ENCODE measurements at regions not wholly inside any gene's neighbourhood (a gene's known extent, or its start where the extent isn't known, plus 50 kb on each side); places are given as distances from the start of the nearest gene placed in this dataset.

GRCh38 chr4:133493241-133493640 is 344.1 kb downstream of the PCDH10 start:
- no peak overlapping the region for H3K4me3 Mint-ChIP-seq
- no peaks in the 10 kb centered on the region for H3K4me1 Mint-ChIP-seq
- no peaks in the 10 kb centered on the region for H3K9me3 Mint-ChIP-seq
- no peak for DNase-seq
- H3K27me3 Mint-ChIP-seq, result no peaks in the 10 kb centered on the region
- no peaks in the 10 kb centered on the region for H3K36me3 Mint-ChIP-seq (ENCODE audit: low read depth)
- no peak overlapping the region for H3K27ac Mint-ChIP-seq
- POLR2A ChIA-PET, result no interaction called here
- CTCF ChIA-PET, result no interaction called here

- no peaks in the 10 kb centered on the region for H3K36me3 Mint-ChIP-seq (ENCODE audit: low read depth)
Observed at GRCh38 chr4:133484287-133484686, 335.2 kb downstream of the PCDH10 start.

GRCh38 chr4:133483600-133484246 is 334.6 kb downstream of the PCDH10 start:
- Mint-ChIP-seq H3K27me3 (no peaks in the 10 kb centered on the region), H3K9me3 (peaks cover 2% of the 10 kb centered on the region), H3K36me3 (ENCODE audit: low read depth) (no peaks in the 10 kb centered on the region), H3K27ac (no peak overlapping the region), H3K4me1 (no peaks in the 10 kb centered on the region), H3K4me3 (no peak overlapping the region)
- ChIA-PET POLR2A (no interaction called here), CTCF (no interaction called here)
- no peak for DNase-seq

More at GRCh38 chr4:133484287-133484686, 335.2 kb downstream of the PCDH10 start:
- H3K4me1 Mint-ChIP-seq, result no peaks in the 10 kb centered on the region
- no peak overlapping the region for H3K27ac Mint-ChIP-seq
- ChIA-PET CTCF (no interaction called here), POLR2A (no interaction called here)
- H3K4me3 Mint-ChIP-seq, result no peak overlapping the region
- no peaks in the 10 kb centered on the region for H3K27me3 Mint-ChIP-seq
- no peak for DNase-seq
- peaks cover 2% of the 10 kb centered on the region for H3K9me3 Mint-ChIP-seq

- ChIA-PET POLR2A (no interaction called here), CTCF (no interaction called here)
- H3K27ac Mint-ChIP-seq, result no peak overlapping the region
- H3K36me3 Mint-ChIP-seq (ENCODE audit: low read depth), result no peaks in the 10 kb centered on the region
- no peak overlapping the region for H3K4me3 Mint-ChIP-seq
- no peaks in the 10 kb centered on the region for H3K4me1 Mint-ChIP-seq
- no peaks in the 10 kb centered on the region for H3K9me3 Mint-ChIP-seq
- no peak for DNase-seq
- H3K27me3 Mint-ChIP-seq, result no peaks in the 10 kb centered on the region
Observed at GRCh38 chr4:133476063-133476462, 327.0 kb downstream of the PCDH10 start.

GRCh38 chr4:133474501-133474900 is 325.4 kb downstream of the PCDH10 start:
- ChIA-PET CTCF (no interaction called here), POLR2A (no interaction called here)
- H3K36me3 Mint-ChIP-seq (ENCODE audit: low read depth), result no peaks in the 10 kb centered on the region
- H3K4me3 Mint-ChIP-seq, result no peak overlapping the region
- DNase-seq, result no peak
- H3K9me3 Mint-ChIP-seq, result no peaks in the 10 kb centered on the region
- no peaks in the 10 kb centered on the region for H3K27me3 Mint-ChIP-seq
- no peaks in the 10 kb centered on the region for H3K4me1 Mint-ChIP-seq
- H3K27ac Mint-ChIP-seq, result no peak overlapping the region

GRCh38 chr4:133472244-133472643 is 323.1 kb downstream of the PCDH10 start:
- no peaks in the 10 kb centered on the region for H3K9me3 Mint-ChIP-seq
- CTCF ChIA-PET, result no interaction called here
- POLR2A ChIA-PET, result no interaction called here
- no peak overlapping the region for H3K4me3 Mint-ChIP-seq
- no peaks in the 10 kb centered on the region for H3K4me1 Mint-ChIP-seq
- DNase-seq, result no peak
- no peaks in the 10 kb centered on the region for H3K36me3 Mint-ChIP-seq (ENCODE audit: low read depth)
- H3K27ac Mint-ChIP-seq, result no peak overlapping the region
- no peaks in the 10 kb centered on the region for H3K27me3 Mint-ChIP-seq

GRCh38 chr4:133467290-133467947 is 318.3 kb downstream of the PCDH10 start:
- H3K27me3 Mint-ChIP-seq, result no peaks in the 10 kb centered on the region
- no peak for DNase-seq
- CTCF ChIA-PET, result no interaction called here
- no peak overlapping the region for H3K27ac Mint-ChIP-seq
- POLR2A ChIA-PET, result no interaction called here
- no peaks in the 10 kb centered on the region for H3K9me3 Mint-ChIP-seq
- no peak overlapping the region for H3K4me3 Mint-ChIP-seq
- no peaks in the 10 kb centered on the region for H3K36me3 Mint-ChIP-seq (ENCODE audit: low read depth)
- no peaks in the 10 kb centered on the region for H3K4me1 Mint-ChIP-seq

GRCh38 chr4:133465022-133465421 is 315.9 kb downstream of the PCDH10 start:
- Mint-ChIP-seq H3K4me3 (no peak overlapping the region), H3K9me3 (no peaks in the 10 kb centered on the region), H3K4me1 (no peaks in the 10 kb centered on the region), H3K27ac (no peak overlapping the region), H3K36me3 (ENCODE audit: low read depth) (no peaks in the 10 kb centered on the region), H3K27me3 (no peaks in the 10 kb centered on the region)
- POLR2A ChIA-PET, result no interaction called here
- CTCF ChIA-PET, result no interaction called here
- no peak for DNase-seq

GRCh38 chr4:133464311-133464710 is 315.2 kb downstream of the PCDH10 start:
- H3K27me3 Mint-ChIP-seq, result no peaks in the 10 kb centered on the region
- no peak overlapping the region for H3K4me3 Mint-ChIP-seq
- ChIA-PET CTCF (no interaction called here), POLR2A (no interaction called here)
- H3K4me1 Mint-ChIP-seq, result no peaks in the 10 kb centered on the region
- no peak overlapping the region for H3K27ac Mint-ChIP-seq
- no peak for DNase-seq
- H3K36me3 Mint-ChIP-seq (ENCODE audit: low read depth), result no peaks in the 10 kb centered on the region
- no peaks in the 10 kb centered on the region for H3K9me3 Mint-ChIP-seq

- no peaks in the 10 kb centered on the region for H3K4me1 Mint-ChIP-seq
- no peak overlapping the region for H3K4me3 Mint-ChIP-seq
- POLR2A ChIA-PET, result no interaction called here
- H3K27me3 Mint-ChIP-seq, result no peaks in the 10 kb centered on the region
- H3K9me3 Mint-ChIP-seq, result no peaks in the 10 kb centered on the region
- no peak overlapping the region for H3K27ac Mint-ChIP-seq
- no peaks in the 10 kb centered on the region for H3K36me3 Mint-ChIP-seq (ENCODE audit: low read depth)
- CTCF ChIA-PET, result no interaction called here
- DNase-seq, result no peak
Observed at GRCh38 chr4:133452678-133453077, 303.6 kb downstream of the PCDH10 start.

GRCh38 chr4:133450813-133451212 is 301.7 kb downstream of the PCDH10 start:
- Mint-ChIP-seq H3K27me3 (no peaks in the 10 kb centered on the region), H3K36me3 (ENCODE audit: low read depth) (no peaks in the 10 kb centered on the region), H3K27ac (no peak overlapping the region), H3K4me1 (no peaks in the 10 kb centered on the region), H3K9me3 (no peaks in the 10 kb centered on the region), H3K4me3 (no peak overlapping the region)
- DNase-seq, result no peak
- CTCF ChIA-PET, result no interaction called here
- POLR2A ChIA-PET, result no interaction called here

- Mint-ChIP-seq H3K9me3 (no peaks in the 10 kb centered on the region), H3K4me1 (no peaks in the 10 kb centered on the region), H3K36me3 (ENCODE audit: low read depth) (no peaks in the 10 kb centered on the region), H3K27me3 (no peaks in the 10 kb centered on the region), H3K4me3 (no peak overlapping the region), H3K27ac (no peak overlapping the region)
- ChIA-PET POLR2A (no interaction called here), CTCF (no interaction called here)
- no peak for DNase-seq
Observed at GRCh38 chr4:133440404-133440803, 291.3 kb downstream of the PCDH10 start.

GRCh38 chr4:133439830-133440229 is 290.7 kb downstream of the PCDH10 start:
- no peaks in the 10 kb centered on the region for H3K27me3 Mint-ChIP-seq
- ChIA-PET CTCF (no interaction called here), POLR2A (no interaction called here)
- no peaks in the 10 kb centered on the region for H3K4me1 Mint-ChIP-seq
- no peaks in the 10 kb centered on the region for H3K9me3 Mint-ChIP-seq
- H3K4me3 Mint-ChIP-seq, result no peak overlapping the region
- DNase-seq, result no peak
- H3K27ac Mint-ChIP-seq, result no peak overlapping the region
- H3K36me3 Mint-ChIP-seq (ENCODE audit: low read depth), result no peaks in the 10 kb centered on the region

- ChIA-PET CTCF (no interaction called here), POLR2A (no interaction called here)
- Mint-ChIP-seq H3K36me3 (ENCODE audit: low read depth) (no peaks in the 10 kb centered on the region), H3K4me3 (no peak overlapping the region), H3K9me3 (no peaks in the 10 kb centered on the region), H3K27ac (no peak overlapping the region), H3K4me1 (no peaks in the 10 kb centered on the region), H3K27me3 (no peaks in the 10 kb centered on the region)
- no peak for DNase-seq
Observed at GRCh38 chr4:133424605-133425004, 275.5 kb downstream of the PCDH10 start.
